Large intestine (tissue), 3 donors: ENCODE measurements at regions not wholly inside any gene's neighbourhood (a gene's known extent, or its start where the extent isn't known, plus 50 kb on each side); places are given as distances from the start of the nearest gene placed in this dataset.

Source experiments
- DNase-seq, 2 donors: peaks; one replicate each; pipeline versions ENCODE4 v3.0.0 to v3.0.0-alpha.2; 2013
- H3K27ac ChIP-seq: one replicate; pipeline ENCODE4 v1.5.1; 2013; ENCODE audit warnings: low read length
- H3K27me3 ChIP-seq: 2 replicates; pipeline ENCODE4 v1.6.1; 2013; ENCODE audit warnings: low read length; ENCODE audit not compliant: control insufficient read depth, insufficient read depth
- H3K36me3 ChIP-seq: 2 replicates; pipeline ENCODE4 v1.6.1; 2013; ENCODE audit warnings: low read length; ENCODE audit not compliant: control insufficient read depth, insufficient read depth
- H3K4me1 ChIP-seq: one replicate; pipeline ENCODE4 v1.6.1; 2013; ENCODE audit warnings: low read length; ENCODE audit not compliant: control insufficient read depth, insufficient read depth
- H3K4me3 ChIP-seq: one replicate; pipeline ENCODE4 v1.5.1; 2013; ENCODE audit warnings: low read length
- H3K9me3 ChIP-seq: one replicate; pipeline ENCODE4 v1.6.1; 2013; ENCODE audit warnings: mild to moderate bottlenecking, low read depth, low read length, moderate library complexity; ENCODE audit not compliant: control insufficient read depth
- WGBS: methylation state at CpG from one replicate; pipeline ENCODE4 v1.1.5; 2013; ENCODE audit warnings: low lambda C conversion rate; ENCODE audit not compliant: insufficient coverage; 5-methylcytosine and 5-hydroxymethylcytosine counted together

- Histone ChIP-seq H3K27me3 (no peaks in the 10 kb centered on the region), H3K4me3 (no peak overlapping the region), H3K4me1 (peaks cover 9% of the 10 kb centered on the region), H3K9me3 (no peaks in the 10 kb centered on the region), H3K27ac (no peak overlapping the region), H3K36me3 (no peaks in the 10 kb centered on the region)
- WGBS, result no CpG with 5 or more reads among the region's 6 CpGs
- no peak for DNase-seq
Observed at GRCh38 chr20:57806476-57806875, 96.7 kb upstream of the PMEPA1 start.

GRCh38 chr20:57805747-57806146, 95.9 kb upstream of the PMEPA1 start:
- H3K27me3 ChIP-seq, result no peaks in the 10 kb centered on the region
- no peaks in the 10 kb centered on the region for H3K36me3 ChIP-seq
- H3K27ac ChIP-seq, result no peak overlapping the region
- no CpG with 5 or more reads among the region's 5 CpGs for WGBS
- H3K4me3 ChIP-seq, result no peak overlapping the region
- H3K4me1 ChIP-seq, result peaks cover 2% of the 10 kb centered on the region
- no peaks in the 10 kb centered on the region for H3K9me3 ChIP-seq
- DNase-seq, result no peak

DNA sequence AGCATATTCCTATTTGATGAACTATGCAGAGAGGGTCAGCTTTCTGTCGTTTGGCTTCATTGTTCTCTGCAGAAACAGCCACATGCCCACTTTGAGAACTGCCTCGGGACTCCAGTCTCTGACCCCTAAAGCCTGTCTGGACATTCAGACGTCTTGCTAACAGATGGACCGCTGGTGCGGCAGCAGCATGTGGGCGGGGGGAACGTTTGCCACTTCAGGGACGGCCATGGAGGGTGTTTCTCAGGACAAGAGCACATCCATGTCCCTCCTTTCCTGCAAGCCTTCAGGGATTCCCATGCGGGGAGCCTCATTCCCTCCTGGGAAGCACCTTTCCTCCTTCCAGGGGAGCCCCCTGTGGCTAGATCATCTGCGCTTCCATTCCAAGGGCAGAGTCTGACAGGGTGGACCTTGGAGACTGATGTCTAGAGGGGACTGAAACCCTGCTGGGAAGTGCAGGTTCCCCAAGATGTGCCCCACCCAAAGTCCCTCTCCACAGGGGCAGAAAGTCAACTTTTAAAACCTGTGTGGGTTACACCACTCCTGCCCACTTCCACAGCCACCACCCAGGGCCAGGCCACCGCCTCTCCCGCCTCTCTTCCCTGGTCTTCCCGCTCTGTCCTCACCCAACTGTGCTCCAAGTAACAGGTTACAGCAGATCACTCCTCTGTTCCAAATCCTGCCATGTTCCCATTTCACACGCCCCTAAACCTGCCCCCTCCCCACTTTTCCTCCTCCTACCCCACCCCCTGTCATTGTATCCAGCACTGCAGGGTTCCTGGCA, 94.8 kb upstream of the PMEPA1 start:
- no peaks in the 10 kb centered on the region for H3K36me3 ChIP-seq
- H3K4me1 ChIP-seq, result no peaks in the 10 kb centered on the region
- no peak overlapping the region for H3K27ac ChIP-seq
- no peak for DNase-seq
- H3K27me3 ChIP-seq, result no peaks in the 10 kb centered on the region
- no peak overlapping the region for H3K4me3 ChIP-seq
- no peaks in the 10 kb centered on the region for H3K9me3 ChIP-seq
- WGBS, result no CpG with 5 or more reads among the region's 14 CpGs

GRCh38 chr20:57803508-57804005, 93.7 kb upstream of the PMEPA1 start:
- Histone ChIP-seq H3K4me3 (no peak overlapping the region), H3K27me3 (no peaks in the 10 kb centered on the region), H3K4me1 (no peaks in the 10 kb centered on the region), H3K27ac (no peak overlapping the region), H3K9me3 (no peaks in the 10 kb centered on the region), H3K36me3 (no peaks in the 10 kb centered on the region)
- 80% methylated on average over 1 of the region's 10 CpGs for WGBS
- no peak for DNase-seq

DNA sequence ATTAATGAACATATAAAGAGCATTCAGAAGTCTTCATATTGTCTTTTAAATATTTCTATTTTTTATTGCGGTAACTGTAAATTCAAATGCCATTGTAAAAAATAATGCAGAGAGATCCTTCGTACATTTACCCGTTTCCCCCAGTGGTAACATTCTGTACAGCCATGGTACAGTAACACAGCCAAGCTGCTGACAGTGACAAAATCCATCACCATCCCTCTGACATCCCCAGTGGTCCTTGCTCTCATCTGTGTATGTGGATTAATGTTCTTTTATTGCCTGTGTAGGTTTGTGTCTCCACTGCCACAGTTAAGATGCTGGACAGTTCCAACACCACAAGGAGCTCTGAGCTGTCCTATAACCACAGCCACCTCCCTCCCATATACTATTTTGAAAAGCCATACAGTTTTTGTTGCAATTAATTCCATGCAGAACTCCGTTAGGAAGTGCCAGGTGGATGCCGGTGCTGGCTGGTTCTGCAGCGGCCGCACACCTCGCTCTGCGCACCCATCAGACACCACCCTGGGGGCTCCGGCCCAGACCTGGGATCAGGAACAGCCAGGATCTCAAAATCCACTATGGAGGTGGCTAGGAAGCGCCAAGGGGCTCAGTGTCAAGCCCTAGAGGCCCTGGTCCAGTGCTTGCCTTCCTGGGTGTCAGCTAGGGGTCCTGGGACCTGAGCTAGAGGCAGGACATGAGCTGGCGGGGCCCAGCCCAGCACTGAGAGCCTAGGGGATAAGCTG, 93.1 kb upstream of the PMEPA1 start:
- H3K4me1 ChIP-seq, result no peaks in the 10 kb centered on the region
- no peak overlapping the region for H3K27ac ChIP-seq
- 93% methylated on average over 3 of the region's 12 CpGs for WGBS
- DNase-seq, result no peak
- H3K4me3 ChIP-seq, result no peak overlapping the region
- no peaks in the 10 kb centered on the region for H3K36me3 ChIP-seq
- H3K9me3 ChIP-seq, result no peaks in the 10 kb centered on the region
- H3K27me3 ChIP-seq, result no peaks in the 10 kb centered on the region

- WGBS, result no CpG with 5 or more reads among the region's 5 CpGs
Observed at GRCh38 chr20:57801581-57801980, 91.8 kb upstream of the PMEPA1 start.

GRCh38 chr20:57800791-57801430, 91.1 kb upstream of the PMEPA1 start:
- no peak overlapping the region for H3K27ac ChIP-seq
- H3K27me3 ChIP-seq, result no peaks in the 10 kb centered on the region
- no peaks in the 10 kb centered on the region for H3K36me3 ChIP-seq
- no peak overlapping the region for H3K4me3 ChIP-seq
- WGBS, result 91% methylated on average over 4 of the region's 17 CpGs
- DNase-seq, result no peak
- H3K4me1 ChIP-seq, result no peaks in the 10 kb centered on the region
- H3K9me3 ChIP-seq, result no peaks in the 10 kb centered on the region

More at GRCh38 chr20:57801581-57801980, 91.8 kb upstream of the PMEPA1 start:
- DNase-seq, result no peak
- no peaks in the 10 kb centered on the region for H3K36me3 ChIP-seq
- H3K4me1 ChIP-seq, result no peaks in the 10 kb centered on the region
- no peak overlapping the region for H3K27ac ChIP-seq
- H3K9me3 ChIP-seq, result no peaks in the 10 kb centered on the region
- no peak overlapping the region for H3K4me3 ChIP-seq
- no peaks in the 10 kb centered on the region for H3K27me3 ChIP-seq

DNA sequence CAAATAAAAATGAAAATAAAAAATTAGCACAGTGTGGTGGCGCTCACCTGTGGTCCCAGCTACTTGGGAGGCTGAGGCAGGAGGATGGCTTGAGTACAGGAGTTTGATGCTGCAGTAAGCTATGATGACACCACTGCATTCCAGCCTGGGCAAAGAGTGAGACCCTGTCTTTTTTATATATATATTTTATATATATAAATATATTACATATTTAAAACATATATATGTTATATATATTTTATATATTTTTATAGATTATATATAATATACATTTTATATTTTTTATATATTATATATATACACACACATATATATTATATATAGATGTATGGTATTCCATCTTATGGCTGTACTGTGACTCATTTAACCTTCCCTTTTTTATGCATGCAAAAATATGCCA, 87.6 kb upstream of the PMEPA1 start:
- no peak overlapping the region for H3K27ac ChIP-seq
- no CpG with 5 or more reads among the region's 1 CpG for WGBS
- H3K9me3 ChIP-seq, result no peaks in the 10 kb centered on the region
- no peak for DNase-seq
- no peaks in the 10 kb centered on the region for H3K27me3 ChIP-seq
- no peaks in the 10 kb centered on the region for H3K36me3 ChIP-seq
- no peaks in the 10 kb centered on the region for H3K4me1 ChIP-seq
- H3K4me3 ChIP-seq, result no peak overlapping the region

GRCh38 chr20:57795977-57796560, 86.3 kb upstream of the PMEPA1 start:
- H3K9me3 ChIP-seq, result no peaks in the 10 kb centered on the region
- H3K27ac ChIP-seq, result no peak overlapping the region
- no peak overlapping the region for H3K4me3 ChIP-seq
- no CpG with 5 or more reads among the region's 8 CpGs for WGBS
- no peaks in the 10 kb centered on the region for H3K36me3 ChIP-seq
- H3K4me1 ChIP-seq, result no peaks in the 10 kb centered on the region
- no peak for DNase-seq
- H3K27me3 ChIP-seq, result no peaks in the 10 kb centered on the region

DNA sequence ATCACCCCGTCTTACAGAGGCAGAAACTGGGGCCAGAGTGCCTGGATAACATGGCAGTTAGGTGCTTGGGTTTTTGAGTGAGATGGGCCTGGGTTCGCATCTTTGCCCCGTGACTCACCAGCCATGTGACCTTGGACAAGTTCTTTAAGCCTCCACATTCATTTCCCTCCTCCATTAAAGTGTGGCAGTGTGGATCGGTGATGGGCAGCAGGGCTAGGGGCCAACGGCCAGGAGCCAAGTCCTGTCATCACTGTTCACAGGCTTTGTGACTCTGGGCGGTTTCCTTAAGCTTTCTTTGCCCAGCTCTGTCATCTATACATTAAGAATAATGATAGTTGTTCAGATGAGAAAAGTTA, 85.5 kb upstream of the PMEPA1 start:
- no CpG with 5 or more reads among the region's 6 CpGs for WGBS

More for the DNA sequence above, 85.5 kb upstream of the PMEPA1 start:
- no peak for DNase-seq
- Histone ChIP-seq H3K27ac (no peak overlapping the region), H3K4me3 (no peak overlapping the region), H3K9me3 (no peaks in the 10 kb centered on the region), H3K4me1 (no peaks in the 10 kb centered on the region), H3K27me3 (no peaks in the 10 kb centered on the region), H3K36me3 (no peaks in the 10 kb centered on the region)
